HepG2 (cell line): ENCODE measurements at regions not wholly inside any gene's neighbourhood (a gene's known extent, or its start where the extent isn't known, plus 50 kb on each side); places are given as distances from the start of the nearest gene placed in this dataset.

Source experiments
- ATAC-seq: fragments of 200-7000 bp; cut with Tn5 transposase; 3 replicates; pipeline ENCODE4 v1.9.1; 2020; ENCODE audit warnings: mild to moderate bottlenecking, moderate library complexity
- BruUV-seq: library from RNA; stranded (reverse); fragments of 400-500 nt; replicated peaks from 2 replicates; lab custom pipeline; 2021; lab: Mats Ljungman, UMichigan
- CTCF ChIA-PET: fragments of 300-600 bp; formaldehyde crosslinking; extraction: SDS; loops from one replicate; lab custom pipeline; 2021; ENCODE audit warnings: low total read pairs, inconsistent platforms, low intra/inter-chr PET ratio; lab: Yijun Ruan, JAX
- POLR2A ChIA-PET: fragments of 350-600 bp; sonication (Branson Sonifier 250); formaldehyde crosslinking; loops from one replicate; lab custom pipeline; 2020; ENCODE audit warnings: antibody characterized with exemption, inconsistent platforms; lab: Yijun Ruan, JAX
- DNase-seq: peaks from one replicate; pipeline ENCODE4 v3.0.0-alpha.2; 2015; ENCODE audit warnings: low spot score
- FAIRE-seq: peaks from 3 replicates; lab custom pipeline; 2011; peaks lifted over from hg19 to GRCh38; lab: Jason Lieb, UNC
- H2AFZ ChIP-seq: one replicate; pipeline ENCODE4 v1.6.1; 2011; ENCODE audit warnings: low read length, inconsistent platforms
- H3K27ac ChIP-seq: fragments of 300-600 bp; 3 replicates; pipeline ENCODE4 v1.8.0; 2011; ENCODE audit warnings: mixed run types, mild to moderate bottlenecking, mixed read lengths, low read length, inconsistent platforms; ENCODE audit not compliant: insufficient read depth; ENCODE audit errors: extremely low read length
- H3K27me3 ChIP-seq, 2 experiments: fragments of 200-600 bp in 1 of 2; 2 replicates in 1 of 2; 3 replicates in 1 of 2; pipeline versions ENCODE4 v1.6.0 to v1.8.0; 2011; ENCODE audit warnings: low read length in 2 of 2, mild to moderate bottlenecking in 2 of 2, moderate library complexity in 2 of 2, inconsistent platforms in 1 of 2; ENCODE audit not compliant: insufficient read depth in 2 of 2, control insufficient read depth in 1 of 2
- H3K36me3 ChIP-seq, 2 experiments: fragments of 200-600 bp in 1 of 2; replicated peaks in 1 of 2; 2 replicates in 1 of 2; 3 replicates in 1 of 2; pipeline versions ENCODE4 v1.5.1 to v1.8.0; 2011; ENCODE audit warnings: low read length in 2 of 2, inconsistent platforms in 1 of 2; ENCODE audit not compliant: insufficient read depth in 2 of 2, control insufficient read depth in 1 of 2
- H3K4me1 ChIP-seq: 2 replicates; pipeline ENCODE4 v1.5.1; 2012; ENCODE audit warnings: low read length, inconsistent platforms; ENCODE audit not compliant: insufficient read depth
- H3K4me2 ChIP-seq: 2 replicates; pipeline ENCODE4 v1.6.0; 2011; ENCODE audit warnings: low read depth, low read length, inconsistent platforms
- H3K4me3 ChIP-seq, 3 experiments: fragments of 200-600 bp in 1 of 3; sonication (generic), shearing (Covaris generic) in 1 of 3; replicated peaks in 1 of 3; 2 replicates each; pipeline ENCODE4 v1.5.1; 2011 to 2016; ENCODE audit warnings: low read length in 3 of 3, inconsistent platforms in 2 of 3, low read depth in 2 of 3, mild to moderate bottlenecking in 2 of 3, control low read depth in 1 of 3, mixed read lengths in 1 of 3; ENCODE audit not compliant: insufficient read depth in 1 of 3
- H3K79me2 ChIP-seq: one replicate; pipeline ENCODE4 v1.6.1; 2011; ENCODE audit warnings: low read length, inconsistent platforms; ENCODE audit not compliant: insufficient read depth
- H3K9ac ChIP-seq: 2 replicates; pipeline ENCODE4 v1.6.0; 2011; ENCODE audit warnings: mild to moderate bottlenecking, low read depth, low read length, inconsistent platforms; ENCODE audit not compliant: insufficient read depth
- H3K9me3 ChIP-seq: 2 replicates; pipeline ENCODE4 v1.5.1; 2012; ENCODE audit warnings: mild to moderate bottlenecking, low read length
- H4K20me1 ChIP-seq: 2 replicates; pipeline ENCODE4 v1.6.0; 2011; ENCODE audit warnings: inconsistent platforms, mild to moderate bottlenecking, low read length, moderate library complexity; ENCODE audit not compliant: insufficient read depth
- ARHGAP35 ChIP-seq: sonication (generic); formaldehyde crosslinking; IDR thresholded peaks from 2 replicates; pipeline ENCODE4 v1.9.0; 2022; ENCODE audit warnings: mild to moderate bottlenecking, inconsistent platforms, moderate library complexity, missing genetic modification reagents, borderline replicate concordance
- ARID3A ChIP-seq: IDR thresholded peaks from 2 replicates; pipeline ENCODE4 v1.6.1; 2012; ENCODE audit warnings: low read depth, low read length, improper control_type of control experiment
- ARNTL ChIP-seq: sonication (generic); formaldehyde crosslinking; IDR thresholded peaks from 2 replicates; pipeline ENCODE4 v1.4.0; 2020; ENCODE audit warnings: mild to moderate bottlenecking, missing genetic modification reagents
- HDAC2 ChIP-seq: sonication (generic); formaldehyde crosslinking; IDR thresholded peaks from 2 replicates; pipeline ENCODE4 v1.4.0; 2020; ENCODE audit warnings: missing genetic modification reagents
- HIVEP1 ChIP-seq: sonication (generic); formaldehyde crosslinking; IDR thresholded peaks from 2 replicates; pipeline ENCODE4 v1.4.0; 2020; ENCODE audit warnings: mild to moderate bottlenecking, missing genetic modification reagents
- MAZ ChIP-seq, 2 experiments: sonication (generic) in 1 of 2; formaldehyde crosslinking in 1 of 2; IDR thresholded peaks; 2 replicates each; pipeline versions ENCODE4 v1.5.0 to v1.6.1; 2012 to 2020; ENCODE audit warnings: low read depth in 2 of 2, mild to moderate bottlenecking in 2 of 2, borderline replicate concordance in 1 of 2, improper control_type of control experiment in 1 of 2, low read length in 1 of 2, missing genetic modification reagents in 1 of 2, moderate library complexity in 1 of 2
- MIXL1 ChIP-seq: IDR thresholded peaks from 2 replicates; pipeline ENCODE4 v1.6.1; 2016
- MTA1 ChIP-seq: sonication (generic); formaldehyde crosslinking; IDR thresholded peaks from 2 replicates; pipeline ENCODE4 v1.4.0; 2020; ENCODE audit warnings: missing genetic modification reagents, mild to moderate bottlenecking, borderline replicate concordance
- POGZ ChIP-seq: sonication (generic); formaldehyde crosslinking; IDR thresholded peaks from 2 replicates; pipeline ENCODE4 v1.4.0; 2020; ENCODE audit warnings: mild to moderate bottlenecking, missing genetic modification reagents
- RXRB ChIP-seq: IDR thresholded peaks from 2 replicates; pipeline ENCODE4 v1.6.1; 2016; ENCODE audit warnings: borderline replicate concordance, missing genetic modification reagents, missing compliant biosample characterization
- SETDB1 ChIP-seq: sonication (generic); formaldehyde crosslinking; IDR thresholded peaks from 2 replicates; pipeline ENCODE4 v1.5.1; 2020; ENCODE audit warnings: missing genetic modification reagents, mild to moderate bottlenecking, borderline replicate concordance
- ZFP37 ChIP-seq: sonication (generic); formaldehyde crosslinking; IDR thresholded peaks from 2 replicates; pipeline ENCODE4 v1.4.0; 2020; ENCODE audit warnings: missing genetic modification reagents, borderline replicate concordance
- ZIK1 ChIP-seq: sonication (generic); formaldehyde crosslinking; IDR thresholded peaks from 2 replicates; pipeline ENCODE4 v1.5.0; 2020; ENCODE audit warnings: mild to moderate bottlenecking, low read depth, missing genetic modification reagents, borderline replicate concordance
- ZNF326 ChIP-seq: sonication (generic); formaldehyde crosslinking; IDR thresholded peaks from 2 replicates; pipeline ENCODE4 v1.4.0; 2020; ENCODE audit warnings: missing genetic modification reagents, borderline replicate concordance
- ZNF543 ChIP-seq: sonication (generic); formaldehyde crosslinking; IDR thresholded peaks from 2 replicates; pipeline ENCODE4 v1.4.0; 2020; ENCODE audit warnings: mild to moderate bottlenecking, missing genetic modification reagents
- ZNF546 ChIP-seq: sonication (generic); formaldehyde crosslinking; conservative IDR thresholded peaks from 2 replicates; pipeline ENCODE4 v1.8.1; 2023; ENCODE audit warnings: mild to moderate bottlenecking, missing genetic modification reagents
- ZNF75D ChIP-seq: sonication (generic); formaldehyde crosslinking; IDR thresholded peaks from 2 replicates; pipeline ENCODE4 v1.8.1; 2023; ENCODE audit warnings: missing genetic modification reagents, mild to moderate bottlenecking, borderline replicate concordance
- ZNF782 ChIP-seq: sonication (generic); formaldehyde crosslinking; IDR thresholded peaks from 2 replicates; pipeline ENCODE4 v1.4.0; 2020; ENCODE audit warnings: missing genetic modification reagents, mild to moderate bottlenecking, borderline replicate concordance
- WGBS: methylation state at CpG from one replicate; pipeline ENCODE4 v1.1.6; 2017; ENCODE audit warnings: low lambda C conversion rate; 5-methylcytosine and 5-hydroxymethylcytosine counted together
- in situ Hi-C: cut with HindIII; loops from 2 replicates; pipeline ENCODE4 v1.10.0; 2017; ENCODE audit warnings: low pct_unique_long_range_greater_than_20kb; ENCODE audit not compliant: extremely low pct_ligation_motif_present
- intact Hi-C: fragments of 100-400 bp; cut with micrococcal nuclease; formaldehyde crosslinking; loops from one replicate; pipeline ENCODE4 v1.10.0; 2022; ENCODE audit not compliant: unreplicated experiment
- TF ChIP-seq, protein P1 (sequence below): sonication (generic); formaldehyde crosslinking; IDR thresholded peaks from 2 replicates; pipeline ENCODE4 v1.4.0; 2020; ENCODE audit warnings: mild to moderate bottlenecking, missing genetic modification reagents
- TF ChIP-seq, protein P2 (sequence below): IDR thresholded peaks from 2 replicates; pipeline ENCODE4 v1.6.1; 2016; ENCODE audit warnings: missing compliant biosample characterization, missing genetic modification reagents, borderline replicate concordance

- TF ChIP-seq ZNF75D, result no peak
- TF ChIP-seq ZNF543 (CRISPR knock-in tag), result no peak
- no peak for TF ChIP-seq ZIK1 (CRISPR knock-in tag)
These were observed 358.5 kb upstream of the PCDH9 start (continued) for GRCh38 chr13:67588607-67589006.

DNA sequence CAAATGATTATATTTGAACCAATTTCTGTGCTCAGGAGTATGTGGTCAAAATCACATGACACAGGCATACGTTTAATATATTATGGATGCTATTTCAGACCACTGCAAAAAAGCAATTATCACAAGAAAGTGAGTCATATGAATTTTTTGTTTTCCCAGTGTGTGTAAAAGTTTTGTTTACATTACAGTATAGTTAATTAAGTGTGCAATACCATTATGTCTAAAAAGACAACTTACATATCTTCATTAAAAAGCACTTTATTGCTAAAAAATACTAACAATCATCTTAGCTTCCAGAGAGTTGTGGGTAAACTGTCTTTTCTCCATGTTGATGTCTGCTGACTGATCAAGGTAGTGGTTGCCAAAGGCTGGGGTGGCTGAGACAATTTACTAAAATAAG, 347.2 kb upstream of the PCDH9 start:
- no peaks in the 10 kb centered on the region for H3K79me2 ChIP-seq
- no peak overlapping the region for H2AFZ ChIP-seq
- H3K36me3 ChIP-seq, result no peaks in the 10 kb centered on the region
- H3K27ac ChIP-seq, result no peak overlapping the region
- FAIRE-seq (no peak), ATAC-seq (no peak), DNase-seq (no peak)
- WGBS, result 0% methylated on average over 1 of the region's 1 CpG
- H3K4me3 ChIP-seq, result no peak overlapping the region
- no peak overlapping the region for H3K9ac ChIP-seq
- BruUV-seq, result no TSS peak
- no peak overlapping the region for H3K4me2 ChIP-seq
- ChIA-PET CTCF (no interaction called here), POLR2A (no interaction called here)
- intact Hi-C loops, result no loop called here
- H3K4me1 ChIP-seq, result no peaks in the 10 kb centered on the region
- no peaks in the 10 kb centered on the region for H3K27me3 ChIP-seq
- in situ Hi-C loops, result no loop called here
- H4K20me1 ChIP-seq, result no peaks in the 10 kb centered on the region
- H3K9me3 ChIP-seq, result peaks cover 24% of the 10 kb centered on the region
- TF ChIP-seq ZNF546 (CRISPR knock-in tag) (no peak), RXRB (CRISPR knock-in tag) (no peak), MTA1 (CRISPR knock-in tag) (no peak), ZFP37 (no peak), MAZ (IDR thresholded peaks at IDR 0.05; ENCODE audit: borderline replicate concordance, low read depth, low read length) (no peak), MAZ (CRISPR knock-in tag; IDR thresholded peaks at IDR 0.05; ENCODE audit: low read depth) (no peak), ZNF782 (CRISPR knock-in tag) (no peak), POGZ (CRISPR knock-in tag) (no peak), HDAC2 (CRISPR knock-in tag) (no peak), ARHGAP35 (CRISPR knock-in tag) (no peak), ZNF326 (CRISPR knock-in tag) (no peak), SETDB1 (CRISPR knock-in tag) (no peak), MIXL1 (CRISPR knock-in tag) (no peak), ARNTL (no peak), HIVEP1 (CRISPR knock-in tag) (no peak), ARID3A (no peak)
- TF ChIP-seq, protein P1, sequence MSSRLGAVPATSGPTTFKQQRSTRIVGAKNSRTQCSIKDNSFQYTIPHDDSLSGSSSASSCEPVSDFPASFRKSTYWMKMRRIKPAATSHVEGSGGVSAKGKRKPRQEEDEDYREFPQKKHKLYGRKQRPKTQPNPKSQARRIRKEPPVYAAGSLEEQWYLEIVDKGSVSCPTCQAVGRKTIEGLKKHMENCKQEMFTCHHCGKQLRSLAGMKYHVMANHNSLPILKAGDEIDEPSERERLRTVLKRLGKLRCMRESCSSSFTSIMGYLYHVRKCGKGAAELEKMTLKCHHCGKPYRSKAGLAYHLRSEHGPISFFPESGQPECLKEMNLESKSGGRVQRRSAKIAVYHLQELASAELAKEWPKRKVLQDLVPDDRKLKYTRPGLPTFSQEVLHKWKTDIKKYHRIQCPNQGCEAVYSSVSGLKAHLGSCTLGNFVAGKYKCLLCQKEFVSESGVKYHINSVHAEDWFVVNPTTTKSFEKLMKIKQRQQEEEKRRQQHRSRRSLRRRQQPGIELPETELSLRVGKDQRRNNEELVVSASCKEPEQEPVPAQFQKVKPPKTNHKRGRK (CRISPR knock-in tag), result no peak
- TF ChIP-seq, protein P2, sequence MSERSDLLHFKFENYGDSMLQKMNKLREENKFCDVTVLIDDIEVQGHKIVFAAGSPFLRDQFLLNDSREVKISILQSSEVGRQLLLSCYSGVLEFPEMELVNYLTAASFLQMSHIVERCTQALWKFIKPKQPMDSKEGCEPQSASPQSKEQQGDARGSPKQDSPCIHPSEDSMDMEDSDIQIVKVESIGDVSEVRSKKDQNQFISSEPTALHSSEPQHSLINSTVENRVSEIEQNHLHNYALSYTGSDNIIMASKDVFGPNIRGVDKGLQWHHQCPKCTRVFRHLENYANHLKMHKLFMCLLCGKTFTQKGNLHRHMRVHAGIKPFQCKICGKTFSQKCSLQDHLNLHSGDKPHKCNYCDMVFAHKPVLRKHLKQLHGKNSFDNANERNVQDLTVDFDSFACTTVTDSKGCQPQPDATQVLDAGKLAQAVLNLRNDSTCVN (CRISPR knock-in tag), result no peak
